MM.1S (cell line): ENCODE measurements at regions not wholly inside any gene's neighbourhood (a gene's known extent, or its start where the extent isn't known, plus 50 kb on each side); places are given as distances from the start of the nearest gene placed in this dataset.

ENCODE experiments used
- DNase-seq: peaks from one replicate; pipeline ENCODE4 v3.0.0-alpha.2; 2015
- H2AFZ ChIP-seq: fragments of 300-600 bp; sonication (generic); 2 replicates; pipeline ENCODE4 v1.6.0; 2016; ENCODE audit warnings: antibody characterized with exemption, low read length
- H3F3A ChIP-seq: fragments of 300-600 bp; sonication (generic); 2 replicates; pipeline ENCODE4 v1.6.1; 2016; ENCODE audit warnings: mild to moderate bottlenecking, antibody characterized with exemption, low read length, moderate library complexity, mixed read lengths; ENCODE audit not compliant: insufficient read depth
- H3K27ac ChIP-seq: fragments of 300-600 bp; sonication (generic); 2 replicates; pipeline ENCODE4 v1.5.1; 2016; ENCODE audit warnings: mild to moderate bottlenecking, low read length
- H3K27me3 ChIP-seq: fragments of 300-600 bp; sonication (generic); replicated peaks from 2 replicates; pipeline ENCODE4 v1.6.0; 2016; ENCODE audit warnings: low read length; ENCODE audit not compliant: insufficient read depth
- H3K36me3 ChIP-seq: fragments of 300-600 bp; sonication (generic); replicated peaks from 2 replicates; pipeline ENCODE4 v1.6.1; 2016; ENCODE audit warnings: mild to moderate bottlenecking, low read length, mixed read lengths; ENCODE audit not compliant: insufficient read depth
- H3K4me1 ChIP-seq: fragments of 300-600 bp; sonication (generic); 2 replicates; pipeline ENCODE4 v1.6.1; 2016; ENCODE audit warnings: low read length, mixed read lengths
- H3K4me2 ChIP-seq: fragments of 300-600 bp; sonication (generic); 2 replicates; pipeline ENCODE4 v1.6.0; 2016; ENCODE audit warnings: low read depth, low read length
- H3K4me3 ChIP-seq: fragments of 300-600 bp; sonication (generic); 2 replicates; pipeline ENCODE4 v1.5.1; 2016; ENCODE audit warnings: low read length, mixed read lengths
- H3K79me2 ChIP-seq: fragments of 300-600 bp; sonication (generic); 2 replicates; pipeline ENCODE4 v1.6.1; 2016; ENCODE audit warnings: mixed run types, low read length, mixed read lengths
- H3K9ac ChIP-seq: fragments of 300-600 bp; sonication (generic); 2 replicates; pipeline ENCODE4 v1.6.1; 2016; ENCODE audit warnings: low read length, mixed read lengths
- H3K9me2 ChIP-seq: fragments of 300-600 bp; sonication (generic); replicated peaks from 2 replicates; pipeline ENCODE4 v1.6.1; 2016; ENCODE audit warnings: mild to moderate bottlenecking, low read length, mixed read lengths; ENCODE audit not compliant: insufficient read depth
- H3K9me3 ChIP-seq: fragments of 300-600 bp; sonication (generic); replicated peaks from 2 replicates; pipeline ENCODE4 v1.6.1; 2016; ENCODE audit warnings: mild to moderate bottlenecking, low read length, mixed read lengths; ENCODE audit not compliant: insufficient read depth
- H4K20me1 ChIP-seq: fragments of 300-600 bp; sonication (generic); 2 replicates; pipeline ENCODE4 v1.6.1; 2016; ENCODE audit warnings: mild to moderate bottlenecking, low read length, moderate library complexity, mixed read lengths; ENCODE audit not compliant: insufficient read depth
- CTCF ChIP-seq: fragments of 300-600 bp; sonication (generic); IDR thresholded peaks from 2 replicates; pipeline ENCODE4 v1.5.1; 2016; ENCODE audit warnings: antibody characterized with exemption, low read length, mixed read lengths
- EZH2 ChIP-seq: fragments of 300-600 bp; sonication (generic); optimal IDR thresholded peaks from 2 replicates; pipeline ENCODE3; 2017; ENCODE audit warnings: low read depth, mild to moderate bottlenecking, antibody characterized with exemption, low read length, mixed read lengths
- EZH2phosphoT487 ChIP-seq: fragments of 300-600 bp; sonication (generic); IDR thresholded peaks from 2 replicates; pipeline ENCODE4 v1.6.1; 2018; ENCODE audit warnings: antibody characterized with exemption, low read length

GRCh38 chr4:34935739-34936138 lies 1308.6 kb downstream of the ARAP2 start:
- H3K9ac ChIP-seq: no peak overlapping the region
- no peak overlapping the region for H2AFZ ChIP-seq
- H3K4me3 ChIP-seq: no peak overlapping the region
- TF ChIP-seq CTCF (no peak), EZH2phosphoT487 (no peak), EZH2 (no peak)
- no peaks in the 10 kb centered on the region for H4K20me1 ChIP-seq
- H3K9me3 ChIP-seq: no peaks in the 10 kb centered on the region
- no peaks in the 10 kb centered on the region for H3K4me1 ChIP-seq
- no peak overlapping the region for H3K27ac ChIP-seq
- no peaks in the 10 kb centered on the region for H3K27me3 ChIP-seq
- H3K36me3 ChIP-seq: no peaks in the 10 kb centered on the region
- no peaks in the 10 kb centered on the region for H3K79me2 ChIP-seq
- DNase-seq: no peak
- H3K9me2 ChIP-seq: no peaks in the 10 kb centered on the region
- H3K4me2 ChIP-seq: no peak overlapping the region
- H3F3A ChIP-seq: no peaks in the 10 kb centered on the region

GRCh38 chr4:34939073-34939472 lies 1305.2 kb downstream of the ARAP2 start:
- H3K4me2 ChIP-seq: no peak overlapping the region
- no peaks in the 10 kb centered on the region for H3K9me3 ChIP-seq
- no peaks in the 10 kb centered on the region for H3F3A ChIP-seq
- H3K9ac ChIP-seq: no peak overlapping the region
- H2AFZ ChIP-seq: no peak overlapping the region
- H3K9me2 ChIP-seq: no peaks in the 10 kb centered on the region
- no peaks in the 10 kb centered on the region for H3K36me3 ChIP-seq
- no peak overlapping the region for H3K27ac ChIP-seq
- no peaks in the 10 kb centered on the region for H3K4me1 ChIP-seq
- no peaks in the 10 kb centered on the region for H3K79me2 ChIP-seq
- DNase-seq: no peak
- no peak for TF ChIP-seq CTCF
- no peak for TF ChIP-seq EZH2phosphoT487
- no peak for TF ChIP-seq EZH2
- H4K20me1 ChIP-seq: no peaks in the 10 kb centered on the region
- H3K4me3 ChIP-seq: no peak overlapping the region
- no peaks in the 10 kb centered on the region for H3K27me3 ChIP-seq

GRCh38 chr4:34943741-34944386 lies 1300.5 kb downstream of the ARAP2 start:
- H3K9me2 ChIP-seq: no peaks in the 10 kb centered on the region
- no peak overlapping the region for H3K4me2 ChIP-seq
- H4K20me1 ChIP-seq: no peaks in the 10 kb centered on the region
- no peaks in the 10 kb centered on the region for H3K9me3 ChIP-seq
- no peak overlapping the region for H3K9ac ChIP-seq
- no peaks in the 10 kb centered on the region for H3K27me3 ChIP-seq
- no peaks in the 10 kb centered on the region for H3K79me2 ChIP-seq
- no peak for TF ChIP-seq EZH2phosphoT487
- TF ChIP-seq EZH2: no peak
- no peak for TF ChIP-seq CTCF
- H3F3A ChIP-seq: no peaks in the 10 kb centered on the region
- H3K27ac ChIP-seq: no peak overlapping the region
- no peak for DNase-seq
- H3K36me3 ChIP-seq: no peaks in the 10 kb centered on the region
- H2AFZ ChIP-seq: no peak overlapping the region
- no peaks in the 10 kb centered on the region for H3K4me1 ChIP-seq
- H3K4me3 ChIP-seq: no peak overlapping the region
